IMR-90 (cell line): ENCODE measurements at regions not wholly inside any gene's neighbourhood (a gene's known extent, or its start where the extent isn't known, plus 50 kb on each side); places are given as distances from the start of the nearest gene placed in this dataset.

ENCODE experiments used
- ATAC-seq: fragments of 200-7000 bp; cut with Tn5 transposase; 2 replicates; pipeline ENCODE4 v1.9.1; 2020; ENCODE audit warnings: low read depth, mild to moderate bottlenecking, moderate library complexity
- BruUV-seq: library from RNA; stranded (reverse); fragments of 400-500 nt; replicated peaks from 2 replicates; lab custom pipeline; 2021; lab: Mats Ljungman, UMichigan
- CTCF ChIA-PET: fragments of 300-600 bp; formaldehyde crosslinking; extraction: SDS; loops from one replicate; lab custom pipeline; 2021; ENCODE audit warnings: antibody characterized with exemption; lab: Yijun Ruan, JAX
- POLR2A ChIA-PET: fragments of 300-600 bp; sonication (Branson Sonifier 250); formaldehyde crosslinking; loops from one replicate; lab custom pipeline; 2022; ENCODE audit warnings: antibody characterized with exemption; ENCODE audit not compliant: unreplicated experiment; lab: Charles Lee
- DNase-seq: peaks from one replicate; pipeline ENCODE4 v3.0.0; 2013
- H2AFZ ChIP-seq: replicated peaks from 2 replicates; pipeline ENCODE3; 2013; ENCODE audit warnings: low read length, mild to moderate bottlenecking; ENCODE audit not compliant: poor library complexity
- H2AK5ac ChIP-seq: 2 replicates; pipeline ENCODE4 v1.6.1; 2013; ENCODE audit warnings: low read depth, low read length, inconsistent platforms
- H2AK9ac ChIP-seq: replicated peaks from 2 replicates; pipeline ENCODE3; 2013; ENCODE audit warnings: mild to moderate bottlenecking, low read depth, low read length, moderate library complexity; ENCODE audit not compliant: poor library complexity
- H2BK120ac ChIP-seq: 2 replicates; pipeline ENCODE4 v1.6.1; 2013; ENCODE audit warnings: low read depth, low read length, inconsistent platforms
- H2BK15ac ChIP-seq: 3 replicates; pipeline ENCODE4 v1.6.1; 2013; ENCODE audit warnings: low read depth, low read length, inconsistent platforms
- H2BK20ac ChIP-seq: 2 replicates; pipeline ENCODE4 v1.6.1; 2013; ENCODE audit warnings: low read depth, mild to moderate bottlenecking, inconsistent platforms, low read length, moderate library complexity
- H2BK5ac ChIP-seq: 2 replicates; pipeline ENCODE4 v1.6.1; 2013; ENCODE audit warnings: mild to moderate bottlenecking, low read depth, low read length, inconsistent platforms; ENCODE audit not compliant: poor library complexity, severe bottlenecking
- H3K14ac ChIP-seq: replicated peaks from 2 replicates; pipeline ENCODE4 v1.6.1; 2013; ENCODE audit warnings: low read depth, low read length, inconsistent platforms
- H3K18ac ChIP-seq: 2 replicates; pipeline ENCODE4 v1.6.1; 2013; ENCODE audit warnings: low read depth, low read length, control low read depth
- H3K23ac ChIP-seq: 2 replicates; pipeline ENCODE4 v1.6.1; 2013; ENCODE audit warnings: low read depth, low read length, inconsistent platforms
- H3K27ac ChIP-seq: 2 replicates; pipeline ENCODE4 v1.5.1; 2013; ENCODE audit warnings: mild to moderate bottlenecking, control low read depth, low read length; ENCODE audit not compliant: insufficient read depth
- H3K27me3 ChIP-seq: 2 replicates; pipeline ENCODE4 v1.6.1; 2013; ENCODE audit warnings: low read length; ENCODE audit not compliant: control insufficient read depth, insufficient read depth
- H3K36me3 ChIP-seq: 2 replicates; pipeline ENCODE4 v1.6.1; 2013; ENCODE audit warnings: low read length, mixed read lengths; ENCODE audit not compliant: control insufficient read depth, insufficient read depth
- H3K4ac ChIP-seq: 2 replicates; pipeline ENCODE4 v1.6.1; 2013; ENCODE audit warnings: low read depth, low read length, inconsistent platforms
- H3K4me1 ChIP-seq: 2 replicates; pipeline ENCODE4 v1.6.1; 2013; ENCODE audit warnings: low read length, mixed read lengths; ENCODE audit not compliant: control insufficient read depth, insufficient read depth
- H3K4me2 ChIP-seq: 2 replicates; pipeline ENCODE4 v1.6.1; 2013; ENCODE audit warnings: low read depth, mild to moderate bottlenecking, control low read depth, low read length, moderate library complexity
- H3K4me3 ChIP-seq: 2 replicates; pipeline ENCODE4 v1.5.1; 2013; ENCODE audit warnings: low read depth, mild to moderate bottlenecking, control low read depth, low read length, moderate library complexity; ENCODE audit not compliant: insufficient read depth
- H3K56ac ChIP-seq: 2 replicates; pipeline ENCODE4 v1.6.1; 2013; ENCODE audit warnings: low read length, inconsistent platforms; ENCODE audit not compliant: insufficient read depth; ENCODE audit errors: extremely low read depth
- H3K79me1 ChIP-seq, 2 experiments: 2 replicates each; pipeline ENCODE4 v1.6.1; 2013; ENCODE audit warnings: low read length in 2 of 2, inconsistent platforms in 1 of 2, low read depth in 1 of 2
- H3K9ac ChIP-seq: 2 replicates; pipeline ENCODE4 v1.6.1; 2013; ENCODE audit warnings: low read depth, low read length, control low read depth
- H3K9me1 ChIP-seq: 2 replicates; pipeline ENCODE4 v1.6.1; 2013; ENCODE audit warnings: low read length, inconsistent platforms; ENCODE audit not compliant: insufficient read depth
- H3K9me3 ChIP-seq: 2 replicates; pipeline ENCODE4 v1.6.1; 2013; ENCODE audit warnings: low read length; ENCODE audit not compliant: control insufficient read depth, insufficient read depth
- H4K20me1 ChIP-seq: 2 replicates; pipeline ENCODE4 v1.6.1; 2013; ENCODE audit warnings: low read length, inconsistent platforms; ENCODE audit not compliant: insufficient read depth
- H4K5ac ChIP-seq: 2 replicates; pipeline ENCODE4 v1.6.1; 2013; ENCODE audit warnings: mild to moderate bottlenecking, low read depth, low read length, control low read depth
- H4K8ac ChIP-seq, 2 experiments: 2 replicates each; pipeline ENCODE4 v1.6.1; 2013; ENCODE audit warnings: low read depth in 2 of 2, low read length in 2 of 2, control low read depth in 1 of 2, inconsistent platforms in 1 of 2
- H4K91ac ChIP-seq: 2 replicates; pipeline ENCODE4 v1.6.1; 2013; ENCODE audit warnings: low read depth, low read length, inconsistent platforms; ENCODE audit not compliant: insufficient read depth
- BHLHE40 ChIP-seq: fragments of 150-350 bp; IDR thresholded peaks from 2 replicates; pipeline ENCODE4 v1.6.1; 2016; ENCODE audit warnings: mild to moderate bottlenecking, low read depth, low read length
- CEBPB ChIP-seq: IDR thresholded peaks from 2 replicates; pipeline ENCODE4 v1.6.1; 2012; ENCODE audit warnings: low read depth, low read length, improper control_type of control experiment
- CHD1 ChIP-seq: IDR thresholded peaks from 2 replicates; pipeline ENCODE4 v1.6.1; 2012; ENCODE audit warnings: low read depth, low read length, improper control_type of control experiment
- CTCF ChIP-seq: conservative IDR thresholded peaks from 2 replicates; pipeline ENCODE4 v1.5.1; 2012; ENCODE audit warnings: mild to moderate bottlenecking, low read depth, low read length, improper control_type of control experiment
- FOS ChIP-seq: fragments of 150-350 bp; IDR thresholded peaks from 2 replicates; pipeline ENCODE4 v1.6.1; 2016; ENCODE audit warnings: low read depth, low read length
- MAFK ChIP-seq: IDR thresholded peaks from 2 replicates; pipeline ENCODE4 v1.6.1; 2012; ENCODE audit warnings: low read depth, low read length, improper control_type of control experiment
- MXI1 ChIP-seq: IDR thresholded peaks from 2 replicates; pipeline ENCODE4 v1.6.1; 2012; ENCODE audit warnings: low read depth, mild to moderate bottlenecking, low read length, moderate library complexity, borderline replicate concordance
- POLR2A ChIP-seq: IDR thresholded peaks from 2 replicates; pipeline ENCODE4 v1.6.1; 2012; ENCODE audit warnings: mild to moderate bottlenecking, low read depth, low read length
- RAD21 ChIP-seq: IDR thresholded peaks from 2 replicates; pipeline ENCODE4 v1.6.1; 2012; ENCODE audit warnings: low read length, improper control_type of control experiment
- RCOR1 ChIP-seq: IDR thresholded peaks from 2 replicates; pipeline ENCODE4 v1.6.1; 2012; ENCODE audit warnings: mild to moderate bottlenecking, low read length, improper control_type of control experiment; ENCODE audit not compliant: insufficient replicate concordance
- USF2 ChIP-seq: fragments of 150-350 bp; IDR thresholded peaks from 2 replicates; pipeline ENCODE4 v1.6.1; 2017; ENCODE audit warnings: mild to moderate bottlenecking, antibody characterized with exemption, low read length, low read depth
- WGBS, 2 experiments: methylation state at CpG; one replicate each; pipeline versions ENCODE4 v1.1.5 to v1.1.7; 2013; ENCODE audit warnings: missing lambda C conversion rate in 2 of 2; ENCODE audit not compliant: insufficient read length in 1 of 2; ENCODE audit errors: extremely low coverage in 2 of 2; 5-methylcytosine and 5-hydroxymethylcytosine counted together
- dilution Hi-C: fragments of 300-500 bp; cut with HindIII; formaldehyde crosslinking; loops from one replicate; pipeline ENCODE4 v1.14.3; 2018; ENCODE audit warnings: low sequenced_read_pairs; ENCODE audit not compliant: unreplicated experiment
- in situ Hi-C: fragments of 300-500 bp; cut with MboI; formaldehyde crosslinking; loops from 3 replicates; pipeline ENCODE4 v1.14.3; 2019; ENCODE audit warnings: low sequenced_read_pairs, inconsistent platforms, mixed read lengths
- intact Hi-C: fragments of 100-400 bp; cut with micrococcal nuclease; formaldehyde crosslinking; loops from 2 replicates; pipeline ENCODE4 v1.10.0; 2022

GRCh38 chr20:50267866-50268219 lies 77.2 kb downstream of the CEBPB start:
- DNase-seq: no peak
- no TSS peak for BruUV-seq
- Histone ChIP-seq H3K4me1 (peaks cover 6% of the 10 kb centered on the region; the same call in 1 of the 2 replicates), H2BK5ac (no peak overlapping the region), H3K27me3 (no peaks in the 10 kb centered on the region), H2AFZ (no peak overlapping the region), H2BK15ac (no peak overlapping the region; the same call in 2 of the 3 replicates), H4K5ac (no peak overlapping the region), H3K56ac (no peak overlapping the region), H3K23ac (no peak overlapping the region), H2AK9ac (no peak overlapping the region), H3K9ac (no peak overlapping the region), H2BK20ac (no peak overlapping the region), H3K4ac (peak overlapping the region; percentile 13; the same call in 1 of the 2 replicates), H3K18ac (no peak overlapping the region), H3K27ac (no peak overlapping the region), H4K91ac (no peak overlapping the region; the same call in 1 of the 2 replicates), H3K9me3 (no peaks in the 10 kb centered on the region), H4K8ac (no peak overlapping the region), H3K4me3 (no peak overlapping the region), H3K4me2 (no peak overlapping the region), H2AK5ac (no peak overlapping the region), H4K20me1 (no peaks in the 10 kb centered on the region; the same call in 1 of the 2 replicates), H3K36me3 (no peaks in the 10 kb centered on the region), H3K9me1 (peaks cover 4% of the 10 kb centered on the region), H3K79me1 (no peaks in the 10 kb centered on the region), H2BK120ac (peak overlapping the region; percentile 26; the same call in 1 of the 2 replicates), H3K14ac (no peak overlapping the region)
- intact Hi-C loops: no loop called here
- TF ChIP-seq RAD21 (no peak), MAFK (no peak), FOS (no peak), MXI1 (no peak), CTCF (no peak), CHD1 (no peak), POLR2A (no peak), RCOR1 (no peak), BHLHE40 (no peak), CEBPB (no peak), USF2 (no peak)
- ATAC-seq: no peak
- ChIA-PET POLR2A (no interaction called here), CTCF (no interaction called here)
- WGBS, 2 experiments: 100% methylated on average over 2 of the region's 5 CpGs; no CpG with 5 or more reads in 1 of the 2 experiments
- dilution Hi-C loops: no loop called here
- in situ Hi-C loops: no loop called here
